Vagina (tissue), 2 donors: ENCODE measurements at regions not wholly inside any gene's neighbourhood (a gene's known extent, or its start where the extent isn't known, plus 50 kb on each side); places are given as distances from the start of the nearest gene placed in this dataset.

Source experiments
- CTCF ChIP-seq, 3 experiments: fragments of 450-650 bp in 2 of 3; fragments of 200-600 bp in 1 of 3; sonication (generic) in 1 of 3; IDR thresholded peaks; one replicate each; pipeline ENCODE4 v1.5.1; 2017 to 2019; ENCODE audit warnings: antibody characterized with exemption in 3 of 3, mild to moderate bottlenecking in 2 of 3, moderate library complexity in 2 of 3
- POLR2A ChIP-seq, 2 donors: fragments of 450-650 bp; IDR thresholded peaks; one replicate each; pipeline ENCODE4 v1.6.1; 2017; ENCODE audit warnings: antibody characterized with exemption in 2 of 2, mild to moderate bottlenecking in 2 of 2, moderate library complexity in 2 of 2
- POLR2AphosphoS5 ChIP-seq, 2 donors: sonication (generic); formaldehyde crosslinking; IDR thresholded peaks; one replicate each; pipeline ENCODE4 v1.9.0; 2017; ENCODE audit warnings: antibody characterized with exemption in 2 of 2, mild to moderate bottlenecking in 2 of 2, low read depth in 1 of 2; ENCODE audit not compliant: insufficient read depth in 1 of 2

DNA sequence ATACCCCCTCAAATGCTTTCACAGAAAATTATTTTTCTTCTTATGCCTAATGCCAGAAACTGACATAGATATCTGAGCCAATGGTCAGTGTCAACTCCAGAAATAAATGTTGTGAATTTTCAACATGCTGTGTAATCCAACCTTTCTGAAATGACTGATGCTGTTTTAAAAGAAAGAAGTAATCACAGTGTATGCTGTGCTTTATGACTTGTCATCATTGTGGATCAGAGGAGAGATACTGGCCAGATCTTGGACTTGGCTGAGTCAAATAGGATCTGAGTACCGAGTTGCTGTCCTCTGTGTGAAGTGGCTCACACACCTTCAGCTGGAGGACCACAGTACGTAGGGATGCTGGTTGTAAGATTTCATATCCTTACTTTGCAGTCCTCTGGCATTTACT is 89.9 kb upstream of the ARHGAP20 start:
- TF ChIP-seq POLR2AphosphoS5 (IDR thresholded peaks at IDR 0.05; ENCODE audit: insufficient read depth in 1 of 2, low read depth in 1 of 2) (no peak), CTCF (IDR thresholded peaks at IDR 0.05) (no peak), POLR2A (IDR thresholded peaks at IDR 0.05) (no peak)
